B cell (primary cell): ENCODE measurements at regions not wholly inside any gene's neighbourhood (a gene's known extent, or its start where the extent isn't known, plus 50 kb on each side); places are given as distances from the start of the nearest gene placed in this dataset.

Source experiments
- ATAC-seq: fragments of 200-7000 bp; cut with Tn5 transposase; one replicate; pipeline ENCODE4 v1.10.0; 2021; ENCODE audit warnings: low read depth, mild to moderate bottlenecking, moderate number of reproducible peaks, moderate library complexity
- CTCF ChIA-PET: fragments of 350-600 bp; sonication (Branson Sonifier 250); formaldehyde crosslinking; loops from one replicate; lab custom pipeline; 2021; ENCODE audit warnings: antibody characterized with exemption, inconsistent platforms; lab: Charles Lee
- POLR2A ChIA-PET: fragments of 350-600 bp; sonication (Branson Sonifier 250); formaldehyde crosslinking; loops from one replicate; lab custom pipeline; 2021; ENCODE audit warnings: antibody characterized with exemption; lab: Charles Lee
- DNase-seq: peaks from one replicate; pipeline ENCODE4 v3.0.0; 2013
- H2AFZ ChIP-seq: 2 replicates; pipeline ENCODE4 v1.6.1; 2012; ENCODE audit warnings: mild to moderate bottlenecking, low read depth, low read length; ENCODE audit not compliant: insufficient read depth, poor library complexity, severe bottlenecking
- H3K27ac ChIP-seq, 2 donors: 1 replicate in 1 of 2; 2 replicates in 1 of 2; pipeline ENCODE4 v1.5.1; 2012 to 2013; ENCODE audit warnings: low read length in 2 of 2, mild to moderate bottlenecking in 2 of 2, moderate library complexity in 1 of 2
- H3K27me3 ChIP-seq, 4 experiments: fragments of 200-600 bp in 1 of 4; sonication (generic) in 1 of 4; replicated peaks in 1 of 4; 1 replicate in 2 of 4; 2 replicates in 2 of 4; pipeline versions ENCODE4 v1.6.1 to v1.7.0; 2013 to 2016; ENCODE audit warnings: low read length in 3 of 4, mild to moderate bottlenecking in 2 of 4, mixed read lengths in 1 of 4, moderate library complexity in 1 of 4; ENCODE audit not compliant: insufficient read depth in 4 of 4, control insufficient read depth in 3 of 4; ENCODE audit errors: control extremely low read depth in 1 of 4
- H3K36me3 ChIP-seq, 2 experiments: replicated peaks in 1 of 2; 1 replicate in 1 of 2; 2 replicates in 1 of 2; pipeline versions ENCODE4 v1.6.1 to v1.7.1; 2013; ENCODE audit warnings: low read length in 1 of 2; ENCODE audit not compliant: insufficient read depth in 2 of 2, control insufficient read depth in 1 of 2; ENCODE audit errors: control extremely low read depth in 1 of 2, extremely low read depth in 1 of 2
- H3K4me1 ChIP-seq, 2 donors: fragments of 200-600 bp in 1 of 2; sonication (generic) in 1 of 2; 1 replicate in 1 of 2; 2 replicates in 1 of 2; pipeline versions ENCODE4 v1.5.1 to v1.6.1; 2013 to 2017; ENCODE audit warnings: low read length in 2 of 2; ENCODE audit not compliant: control insufficient read depth in 2 of 2, insufficient read depth in 2 of 2
- H3K4me2 ChIP-seq: replicated peaks from 2 replicates; pipeline ENCODE3; 2012; ENCODE audit warnings: mild to moderate bottlenecking, low read depth, low read length; ENCODE audit not compliant: poor library complexity, severe bottlenecking
- H3K4me3 ChIP-seq, 5 experiments: fragments of 200-600 bp in 1 of 5; sonication (generic) in 1 of 5; 1 replicate in 3 of 5; 2 replicates in 2 of 5; pipeline versions ENCODE4 v1.5.1 to v1.7.0; 2011 to 2016; ENCODE audit warnings: low read length in 4 of 5, mild to moderate bottlenecking in 4 of 5, low read depth in 2 of 5, control low read depth in 1 of 5, moderate library complexity in 1 of 5; ENCODE audit not compliant: insufficient read depth in 1 of 5; ENCODE audit errors: control extremely low read depth in 1 of 5, extremely low read depth in 1 of 5
- H3K79me2 ChIP-seq: fragments of 200-600 bp; sonication (generic); one replicate; pipeline ENCODE4 v1.6.0; 2016; ENCODE audit warnings: low read length; ENCODE audit not compliant: control insufficient read depth, insufficient read depth
- H3K9ac ChIP-seq: fragments of 200-600 bp; sonication (generic); 2 replicates; pipeline ENCODE4 v1.6.1; 2017; ENCODE audit warnings: mild to moderate bottlenecking, low read length, moderate library complexity
- H3K9me3 ChIP-seq, 3 donors: one replicate each; pipeline versions ENCODE4 v1.6.1 to v1.7.1; 2013; ENCODE audit warnings: low read length in 2 of 3; ENCODE audit not compliant: control insufficient read depth in 2 of 3, insufficient read depth in 1 of 3; ENCODE audit errors: control extremely low read depth in 1 of 3
- H4K20me1 ChIP-seq: 2 replicates; pipeline ENCODE4 v1.6.0; 2012; ENCODE audit warnings: mild to moderate bottlenecking, low read length; ENCODE audit not compliant: insufficient read depth, control insufficient read depth, poor library complexity, severe bottlenecking
- H3K27ac Mint-ChIP-seq: one replicate; pipeline ENCODE4 v1.8.0; 2021; ENCODE audit warnings: mixed read lengths
- H3K27me3 Mint-ChIP-seq: one replicate; pipeline ENCODE4 v1.8.0; 2021; ENCODE audit warnings: mixed read lengths
- H3K4me1 Mint-ChIP-seq: one replicate; pipeline ENCODE4 v1.8.0; 2021; ENCODE audit warnings: mixed read lengths
- H3K4me3 Mint-ChIP-seq: one replicate; pipeline ENCODE4 v1.8.0; 2021; ENCODE audit warnings: mixed read lengths
- H3K9me3 Mint-ChIP-seq: one replicate; pipeline ENCODE4 v1.8.0; 2022; ENCODE audit warnings: mixed read lengths; ENCODE audit not compliant: insufficient read depth
- EZH2 ChIP-seq: IDR thresholded peaks from 2 replicates; pipeline ENCODE4 v1.6.1; 2012; ENCODE audit warnings: borderline replicate concordance, low read depth, mild to moderate bottlenecking, moderate library complexity, low read length; ENCODE audit not compliant: insufficient read depth, poor library complexity, severe bottlenecking
- WGBS: methylation state at CpG from one replicate; pipeline ENCODE4 v1.1.5; 2013; ENCODE audit warnings: missing lambda C conversion rate; ENCODE audit not compliant: insufficient coverage; 5-methylcytosine and 5-hydroxymethylcytosine counted together
- intact Hi-C: fragments of 100-400 bp; cut with micrococcal nuclease; formaldehyde crosslinking; loops from one replicate; pipeline ENCODE4 v1.10.0; 2022
- TF ChIP-seq, protein P1 (sequence below): fragments of 200-600 bp; IDR thresholded peaks from one replicate; pipeline ENCODE4 v1.8.0; 2022; ENCODE audit warnings: antibody characterized with exemption, mild to moderate bottlenecking

GRCh38 chr2:221068123-221068522 is 504.0 kb downstream of the EPHA4 start:
- Mint-ChIP-seq H3K4me1 (no peaks in the 10 kb centered on the region), H3K4me3 (no peak overlapping the region), H3K27me3 (peaks cover 1% of the 10 kb centered on the region), H3K27ac (no peak overlapping the region), H3K9me3 (peaks cover 9% of the 10 kb centered on the region)
- Histone ChIP-seq H4K20me1 (no peaks in the 10 kb centered on the region), H3K9me3 (peaks cover 0 to 13% (median 4%) of the 10 kb centered on the region in 3 donors), H3K36me3 (no peaks in the 10 kb centered on the region), H3K4me2 (no peak overlapping the region), H3K27ac (no peak overlapping the region), H3K79me2 (no peaks in the 10 kb centered on the region), H3K9ac (no peak overlapping the region), H2AFZ (no peak overlapping the region), H3K4me1 (no peaks in the 10 kb centered on the region), H3K27me3 (no peaks in the 10 kb centered on the region), H3K4me3 (no peak overlapping the region)
- intact Hi-C loops = no loop called here
- ChIA-PET CTCF (no interaction called here), POLR2A (no interaction called here)
- TF ChIP-seq, protein P1, sequence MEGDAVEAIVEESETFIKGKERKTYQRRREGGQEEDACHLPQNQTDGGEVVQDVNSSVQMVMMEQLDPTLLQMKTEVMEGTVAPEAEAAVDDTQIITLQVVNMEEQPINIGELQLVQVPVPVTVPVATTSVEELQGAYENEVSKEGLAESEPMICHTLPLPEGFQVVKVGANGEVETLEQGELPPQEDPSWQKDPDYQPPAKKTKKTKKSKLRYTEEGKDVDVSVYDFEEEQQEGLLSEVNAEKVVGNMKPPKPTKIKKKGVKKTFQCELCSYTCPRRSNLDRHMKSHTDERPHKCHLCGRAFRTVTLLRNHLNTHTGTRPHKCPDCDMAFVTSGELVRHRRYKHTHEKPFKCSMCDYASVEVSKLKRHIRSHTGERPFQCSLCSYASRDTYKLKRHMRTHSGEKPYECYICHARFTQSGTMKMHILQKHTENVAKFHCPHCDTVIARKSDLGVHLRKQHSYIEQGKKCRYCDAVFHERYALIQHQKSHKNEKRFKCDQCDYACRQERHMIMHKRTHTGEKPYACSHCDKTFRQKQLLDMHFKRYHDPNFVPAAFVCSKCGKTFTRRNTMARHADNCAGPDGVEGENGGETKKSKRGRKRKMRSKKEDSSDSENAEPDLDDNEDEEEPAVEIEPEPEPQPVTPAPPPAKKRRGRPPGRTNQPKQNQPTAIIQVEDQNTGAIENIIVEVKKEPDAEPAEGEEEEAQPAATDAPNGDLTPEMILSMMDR = no peak
- no peak for TF ChIP-seq EZH2
- DNase-seq (no peak), ATAC-seq (no peak)

- ChIA-PET POLR2A (no interaction called here), CTCF (no interaction called here)
- H4K20me1 ChIP-seq = no peaks in the 10 kb centered on the region
- intact Hi-C loops = no loop called here
- no peak overlapping the region for H3K4me3 Mint-ChIP-seq
- H3K9me3 Mint-ChIP-seq = peaks cover 9% of the 10 kb centered on the region
- H3K36me3 ChIP-seq = no peaks in the 10 kb centered on the region
- no peak for TF ChIP-seq EZH2
- TF ChIP-seq, protein P1 = no peak
- DNase-seq = no peak
- H3K27ac ChIP-seq = no peak overlapping the region
- no CpG with 5 or more reads among the region's 1 CpG for whole genome bisulfite sequencing
- H3K27ac Mint-ChIP-seq = no peak overlapping the region
- peaks cover 0 to 13% (median 4%) of the 10 kb centered on the region in 3 donors for H3K9me3 ChIP-seq
- no peak overlapping the region for H2AFZ ChIP-seq
- H3K9ac ChIP-seq = no peak overlapping the region
- H3K4me1 Mint-ChIP-seq = no peaks in the 10 kb centered on the region
- H3K27me3 ChIP-seq = no peaks in the 10 kb centered on the region
- H3K4me1 ChIP-seq = no peaks in the 10 kb centered on the region
- H3K4me2 ChIP-seq = no peak overlapping the region
- ATAC-seq = no peak
- no peaks in the 10 kb centered on the region for H3K79me2 ChIP-seq
- H3K27me3 Mint-ChIP-seq = peaks cover 4% of the 10 kb centered on the region
- H3K4me3 ChIP-seq = no peak overlapping the region
These were observed 502.0 kb downstream of the EPHA4 start for GRCh38 chr2:221070106-221070505.
